ENCODE measurements at regions not wholly inside any gene's neighbourhood (a gene's known extent, or its start where the extent isn't known, plus 50 kb on each side); places are given as distances from the start of the nearest gene placed in this dataset.
"Not testable (repeated sequence)": the region's sequence is repeated elsewhere in the genome, so short reads cannot be mapped to it uniquely, and the experiment has no call there.

- Mint-ChIP-seq H3K27me3 (no peaks in the 10 kb centered on the region), H3K36me3 (ENCODE audit: low read depth) (no peaks in the 10 kb centered on the region), H3K4me1 (no peaks in the 10 kb centered on the region), H3K9me3 (no peaks in the 10 kb centered on the region), H3K4me3 (no peak overlapping the region), H3K27ac (no peak overlapping the region)
- ATAC-seq (replicated peaks), result no peak
Measured at GRCh38 chr14:52146504-52146903, 77.6 kb upstream of the NID2 start.

- H3K27me3 Mint-ChIP-seq; ATAC-seq (replicated peaks); H3K4me1 Mint-ChIP-seq; H3K9me3 Mint-ChIP-seq; H3K27ac Mint-ChIP-seq; H3K4me3 Mint-ChIP-seq; H3K36me3 Mint-ChIP-seq (ENCODE audit: low read depth): not testable (repeated sequence)
Measured at GRCh38 chr14:52144099-52144498, 75.2 kb upstream of the NID2 start.

DNA sequence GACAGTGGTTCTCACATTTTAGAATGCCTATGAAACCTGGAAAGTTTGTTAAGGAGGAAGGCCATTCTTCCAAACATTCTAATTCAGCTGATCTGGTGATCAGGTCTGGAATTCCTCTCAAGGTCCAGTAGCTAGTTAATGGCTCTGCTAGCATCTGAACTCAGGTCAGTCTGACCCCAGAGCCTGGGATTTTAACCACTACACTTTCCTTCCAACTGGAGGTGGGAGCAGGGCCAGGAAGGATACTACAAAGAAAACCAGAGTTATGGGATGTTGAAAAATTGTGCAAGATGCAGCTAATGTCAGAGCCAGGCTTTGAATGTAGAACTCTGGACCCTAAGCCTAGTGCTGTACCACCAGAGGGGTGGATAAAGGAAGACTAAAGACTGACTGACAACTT is 73.6 kb upstream of the NID2 start:
- no peak overlapping the region for H3K4me3 Mint-ChIP-seq
- no peak for ATAC-seq (replicated peaks)
- no peak overlapping the region for H3K27ac Mint-ChIP-seq
- H3K27me3 Mint-ChIP-seq, result no peaks in the 10 kb centered on the region
- H3K36me3 Mint-ChIP-seq (ENCODE audit: low read depth), result no peaks in the 10 kb centered on the region
- no peaks in the 10 kb centered on the region for H3K4me1 Mint-ChIP-seq
- H3K9me3 Mint-ChIP-seq, result no peaks in the 10 kb centered on the region

GRCh38 chr14:52131640-52132320 is 62.9 kb upstream of the NID2 start:
- ATAC-seq (replicated peaks), result peak; percentile 32
- H3K9me3 Mint-ChIP-seq, result no peaks in the 10 kb centered on the region
- no peak overlapping the region for H3K4me3 Mint-ChIP-seq
- no peak overlapping the region for H3K27ac Mint-ChIP-seq
- no peaks in the 10 kb centered on the region for H3K36me3 Mint-ChIP-seq (ENCODE audit: low read depth)
- H3K4me1 Mint-ChIP-seq, result no peaks in the 10 kb centered on the region
- no peaks in the 10 kb centered on the region for H3K27me3 Mint-ChIP-seq

- no peak overlapping the region for H3K4me3 Mint-ChIP-seq
- H3K27ac Mint-ChIP-seq, result no peak overlapping the region
- H3K9me3 Mint-ChIP-seq, result no peaks in the 10 kb centered on the region
- no peaks in the 10 kb centered on the region for H3K36me3 Mint-ChIP-seq (ENCODE audit: low read depth)
- ATAC-seq (replicated peaks), result no peak
- no peaks in the 10 kb centered on the region for H3K27me3 Mint-ChIP-seq
- peaks cover 10% of the 10 kb centered on the region for H3K4me1 Mint-ChIP-seq
Measured at GRCh38 chr14:52129721-52130120, 60.9 kb upstream of the NID2 start.

DNA sequence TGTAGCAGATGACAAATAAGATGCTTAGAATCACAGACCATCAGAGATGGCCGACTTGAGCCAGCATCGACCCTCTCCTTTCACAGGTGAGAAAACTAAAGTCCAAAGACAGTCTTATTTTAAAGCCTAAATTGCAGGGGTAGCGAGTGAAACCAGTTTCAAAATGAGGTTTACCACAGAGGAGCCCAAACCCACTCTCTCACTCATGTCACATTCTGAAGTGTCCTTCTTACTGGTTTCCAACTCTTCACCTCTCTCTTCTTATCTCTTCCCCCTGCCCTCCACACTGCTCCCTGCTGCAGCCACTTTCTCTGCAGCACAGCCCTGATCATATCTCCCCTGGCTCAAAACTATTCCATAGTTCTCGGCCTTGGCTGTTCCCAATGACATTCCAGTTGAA is 57.0 kb upstream of the NID2 start:
- Mint-ChIP-seq H3K27me3 (no peaks in the 10 kb centered on the region), H3K9me3 (no peaks in the 10 kb centered on the region), H3K4me3 (peak overlapping the region; percentile 0), H3K4me1 (peaks cover 10% of the 10 kb centered on the region), H3K36me3 (ENCODE audit: low read depth) (no peaks in the 10 kb centered on the region), H3K27ac (no peak overlapping the region)
- ATAC-seq (replicated peaks), result peak; percentile 63

- ATAC-seq (replicated peaks), result no peak
- Mint-ChIP-seq H3K4me3 (no peak overlapping the region), H3K9me3 (no peaks in the 10 kb centered on the region)
Measured at GRCh38 chr14:52124791-52125684, 56.2 kb upstream of the NID2 start.

GRCh38 chr14:52122163-52122562 is 53.3 kb upstream of the NID2 start:
- H3K4me3 Mint-ChIP-seq; H3K4me1 Mint-ChIP-seq; H3K9me3 Mint-ChIP-seq; H3K36me3 Mint-ChIP-seq (ENCODE audit: low read depth); ATAC-seq (replicated peaks); H3K27me3 Mint-ChIP-seq; H3K27ac Mint-ChIP-seq: not testable (repeated sequence)

More at GRCh38 chr14:52124791-52125684, 56.2 kb upstream of the NID2 start:
- Mint-ChIP-seq H3K36me3 (ENCODE audit: low read depth) (no peaks in the 10 kb centered on the region), H3K4me1 (peaks cover 10% of the 10 kb centered on the region), H3K27ac (no peak overlapping the region), H3K27me3 (no peaks in the 10 kb centered on the region)

GRCh38 chr14:52121441-52121840 is 52.6 kb upstream of the NID2 start:
- Mint-ChIP-seq H3K36me3 (ENCODE audit: low read depth) (no peaks in the 10 kb centered on the region), H3K27me3 (no peaks in the 10 kb centered on the region), H3K4me3 (no peak overlapping the region), H3K27ac (no peak overlapping the region), H3K4me1 (peaks cover 9% of the 10 kb centered on the region), H3K9me3 (no peaks in the 10 kb centered on the region)
- ATAC-seq (replicated peaks), result no peak

GRCh38 chr14:52119030-52119429 is 50.2 kb upstream of the NID2 start:
- H3K27me3 Mint-ChIP-seq, result no peaks in the 10 kb centered on the region
- no peak overlapping the region for H3K4me3 Mint-ChIP-seq

More at GRCh38 chr14:52119030-52119429, 50.2 kb upstream of the NID2 start:
- Mint-ChIP-seq H3K9me3 (no peaks in the 10 kb centered on the region), H3K36me3 (ENCODE audit: low read depth) (no peaks in the 10 kb centered on the region), H3K27ac (no peak overlapping the region), H3K4me1 (no peaks in the 10 kb centered on the region)
- ATAC-seq (replicated peaks), result no peak

Data from activated T-helper 17 cell treated with anti-CD3 and anti-CD28 coated beads, Interleukin-2, amount 50 U/mL, for 72 hours (primary cell).